ENCODE measurements at regions not wholly inside any gene's neighbourhood (a gene's known extent, or its start where the extent isn't known, plus 50 kb on each side); places are given as distances from the start of the nearest gene placed in this dataset.
"Not testable (repeated sequence)": the region's sequence is repeated elsewhere in the genome, so short reads cannot be mapped to it uniquely, and the experiment has no call there.

GRCh38 chr12:92404259-92404894 is 258.7 kb upstream of the BTG1 start:
- no peak for DNase-seq

- DNase-seq = no peak
Measured at GRCh38 chr12:92403210-92404175, 257.8 kb upstream of the BTG1 start.

GRCh38 chr12:92402415-92402814 is 256.8 kb upstream of the BTG1 start:
- no peak for DNase-seq

- no peak for DNase-seq
Measured at GRCh38 chr12:92400006-92400405, 254.4 kb upstream of the BTG1 start.

- no peak for DNase-seq
Measured at GRCh38 chr12:92398565-92399309, 253.1 kb upstream of the BTG1 start.

GRCh38 chr12:92396647-92397252 is 251.1 kb upstream of the BTG1 start:
- DNase-seq = no peak

- DNase-seq = no peak
Measured at GRCh38 chr12:92395322-92395721, 249.7 kb upstream of the BTG1 start.

- DNase-seq = no peak
Measured at GRCh38 chr12:92394895-92395294, 249.2 kb upstream of the BTG1 start.

GRCh38 chr12:92393504-92393903 is 247.9 kb upstream of the BTG1 start:
- no peak for DNase-seq

- not testable (repeated sequence) for DNase-seq
Measured at GRCh38 chr12:92391726-92392125, 246.1 kb upstream of the BTG1 start.

GRCh38 chr12:92389466-92389865 is 243.8 kb upstream of the BTG1 start:
- no peak for DNase-seq

- DNase-seq = no peak
Measured at GRCh38 chr12:92385296-92385695, 239.7 kb upstream of the BTG1 start.

GRCh38 chr12:92384571-92384970 is 238.9 kb upstream of the BTG1 start:
- no peak for DNase-seq

- DNase-seq = no peak
Measured at GRCh38 chr12:92382383-92382878, 236.8 kb upstream of the BTG1 start.

GRCh38 chr12:92381856-92382255 is 236.2 kb upstream of the BTG1 start:
- DNase-seq = no peak

GRCh38 chr12:92378682-92379479 is 233.2 kb upstream of the BTG1 start:
- DNase-seq = no peak

- not testable (repeated sequence) for DNase-seq
Measured at GRCh38 chr12:92375504-92375903, 229.9 kb upstream of the BTG1 start.

GRCh38 chr12:92370828-92371227 is 225.2 kb upstream of the BTG1 start:
- DNase-seq = no peak

- no peak for DNase-seq
Measured at GRCh38 chr12:92369636-92370035, 224.0 kb upstream of the BTG1 start.

GRCh38 chr12:92369056-92369455 is 223.4 kb upstream of the BTG1 start:
- no peak for DNase-seq
